Neural cell (in vitro differentiated cells): ENCODE measurements at regions not wholly inside any gene's neighbourhood (a gene's known extent, or its start where the extent isn't known, plus 50 kb on each side); places are given as distances from the start of the nearest gene placed in this dataset.

Source experiments
- CTCF ChIP-seq: fragments of 450-650 bp; IDR thresholded peaks from 2 replicates; pipeline ENCODE4 v1.5.1; 2014; ENCODE audit warnings: antibody characterized with exemption, mild to moderate bottlenecking, moderate library complexity; ENCODE audit not compliant: poor library complexity, severe bottlenecking
- EP300 ChIP-seq: fragments of 450-650 bp; conservative IDR thresholded peaks from 2 replicates; pipeline ENCODE4 v1.6.1; 2014; ENCODE audit warnings: antibody characterized with exemption, mild to moderate bottlenecking, moderate library complexity; ENCODE audit not compliant: poor library complexity, severe bottlenecking
- EZH2 ChIP-seq: fragments of 200-600, 300-800 bp; shearing (Covaris generic), sonication (generic); IDR thresholded peaks from 2 replicates; pipeline ENCODE4 v1.6.1; 2014; ENCODE audit warnings: antibody characterized with exemption, low read length, borderline replicate concordance, mild to moderate bottlenecking; ENCODE audit not compliant: insufficient read depth, poor library complexity, severe bottlenecking
- MXI1 ChIP-seq: fragments of 450-650 bp; conservative IDR thresholded peaks from 2 replicates; pipeline ENCODE4 v1.6.1; 2014; ENCODE audit warnings: antibody characterized with exemption, mild to moderate bottlenecking; ENCODE audit not compliant: poor library complexity, severe bottlenecking
- POLR2AphosphoS5 ChIP-seq: IDR thresholded peaks from 2 replicates; pipeline ENCODE4 v1.6.1; 2012
- REST ChIP-seq: IDR thresholded peaks from 2 replicates; pipeline ENCODE4 v1.6.1; 2012; ENCODE audit warnings: borderline replicate concordance
- TAF1 ChIP-seq: IDR thresholded peaks from 2 replicates; pipeline ENCODE4 v1.6.1; 2012; ENCODE audit warnings: low read depth

DNA sequence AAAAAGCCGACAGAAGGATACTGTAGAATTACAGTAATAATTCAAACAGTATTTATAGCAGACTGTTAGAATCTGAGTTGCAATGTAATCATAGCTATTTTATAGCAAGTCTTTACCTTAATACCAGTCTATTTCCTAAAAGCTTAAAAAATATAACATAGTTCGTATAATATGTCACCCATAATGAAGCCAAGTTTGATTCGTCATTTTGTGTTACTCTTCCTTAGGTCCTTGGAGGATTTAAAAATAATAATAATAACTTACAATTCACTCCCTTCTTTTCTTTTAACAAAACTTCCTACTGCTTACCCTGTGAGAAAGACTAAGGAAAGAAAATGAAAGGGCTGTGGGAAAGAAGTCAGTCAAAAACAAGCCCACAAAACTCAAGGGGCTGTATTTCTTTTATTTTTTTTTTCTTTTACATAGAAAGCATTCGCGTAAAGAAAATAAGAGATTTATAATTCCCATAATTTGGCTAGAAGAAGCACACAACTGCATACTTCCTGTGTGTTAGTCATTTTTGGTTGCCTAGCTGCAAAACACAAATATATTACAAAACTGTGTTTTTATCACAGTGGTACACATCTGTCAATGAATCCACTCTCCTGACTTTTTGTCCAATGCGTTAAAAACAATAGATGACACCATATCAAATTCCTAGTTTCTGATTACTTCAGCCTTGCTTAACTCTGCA, 187.2 kb upstream of the CELF2 start:
- TF ChIP-seq CTCF (no peak), EZH2 (no peak), REST (no peak), MXI1 (no peak), POLR2AphosphoS5 (no peak), EP300 (no peak), TAF1 (no peak)
